ENCODE measurements at regions not wholly inside any gene's neighbourhood (a gene's known extent, or its start where the extent isn't known, plus 50 kb on each side); places are given as distances from the start of the nearest gene placed in this dataset.

DNA sequence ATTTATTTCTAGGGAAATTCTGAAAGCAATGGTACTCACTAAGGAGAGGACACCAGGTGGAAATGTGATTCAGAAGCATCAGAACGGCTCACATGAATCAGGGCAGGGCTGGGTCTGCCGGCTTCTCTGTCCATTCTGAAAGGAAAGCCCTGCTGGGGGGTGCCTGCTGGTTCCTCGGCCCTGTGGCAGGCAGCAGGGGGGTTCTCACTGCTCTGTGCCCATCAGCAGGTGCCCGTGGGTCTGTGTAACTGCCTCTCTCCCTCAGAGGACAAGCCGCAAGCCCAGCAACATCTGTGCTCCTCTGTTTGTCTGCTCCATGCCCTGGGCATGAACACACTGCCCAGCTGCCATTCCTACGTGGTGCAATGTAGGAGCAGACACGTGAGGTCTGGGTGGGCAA lies 74.9 kb upstream of the ZNF423 start:
- Histone ChIP-seq H3F3A (ENCODE audit: insufficient read depth, low read length) (no peaks in the 10 kb centered on the region), H3K4me1 (ENCODE audit: low read length) (no peaks in the 10 kb centered on the region), H3K9ac (ENCODE audit: low read length) (no peak overlapping the region), H3K4me3 (ENCODE audit: low read length) (no peak overlapping the region), H3K9me3 (replicated peaks; ENCODE audit: insufficient read depth, low read length) (no peaks in the 10 kb centered on the region), H3K9me2 (replicated peaks; ENCODE audit: insufficient read depth, low read length) (no peaks in the 10 kb centered on the region), H3K79me2 (ENCODE audit: low read length) (no peaks in the 10 kb centered on the region), H2AFZ (ENCODE audit: low read length) (no peak overlapping the region), H3K4me2 (ENCODE audit: low read depth, low read length) (no peak overlapping the region), H3K36me3 (replicated peaks; ENCODE audit: insufficient read depth, low read length) (no peaks in the 10 kb centered on the region), H4K20me1 (ENCODE audit: insufficient read depth, low read length) (no peaks in the 10 kb centered on the region), H3K27me3 (replicated peaks; ENCODE audit: insufficient read depth, low read length) (peaks cover 20% of the 10 kb centered on the region), H3K27ac (ENCODE audit: low read length) (no peak overlapping the region)
- TF ChIP-seq, protein P1, sequence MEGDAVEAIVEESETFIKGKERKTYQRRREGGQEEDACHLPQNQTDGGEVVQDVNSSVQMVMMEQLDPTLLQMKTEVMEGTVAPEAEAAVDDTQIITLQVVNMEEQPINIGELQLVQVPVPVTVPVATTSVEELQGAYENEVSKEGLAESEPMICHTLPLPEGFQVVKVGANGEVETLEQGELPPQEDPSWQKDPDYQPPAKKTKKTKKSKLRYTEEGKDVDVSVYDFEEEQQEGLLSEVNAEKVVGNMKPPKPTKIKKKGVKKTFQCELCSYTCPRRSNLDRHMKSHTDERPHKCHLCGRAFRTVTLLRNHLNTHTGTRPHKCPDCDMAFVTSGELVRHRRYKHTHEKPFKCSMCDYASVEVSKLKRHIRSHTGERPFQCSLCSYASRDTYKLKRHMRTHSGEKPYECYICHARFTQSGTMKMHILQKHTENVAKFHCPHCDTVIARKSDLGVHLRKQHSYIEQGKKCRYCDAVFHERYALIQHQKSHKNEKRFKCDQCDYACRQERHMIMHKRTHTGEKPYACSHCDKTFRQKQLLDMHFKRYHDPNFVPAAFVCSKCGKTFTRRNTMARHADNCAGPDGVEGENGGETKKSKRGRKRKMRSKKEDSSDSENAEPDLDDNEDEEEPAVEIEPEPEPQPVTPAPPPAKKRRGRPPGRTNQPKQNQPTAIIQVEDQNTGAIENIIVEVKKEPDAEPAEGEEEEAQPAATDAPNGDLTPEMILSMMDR (IDR thresholded peaks at IDR 0.05; ENCODE audit: low read length), result no peak
- TF ChIP-seq EZH2 (optimal IDR thresholded peaks at IDR 0.05; ENCODE audit: low read depth, low read length), result no peak
- TF ChIP-seq EZH2phosphoT487 (IDR thresholded peaks at IDR 0.05; ENCODE audit: low read length), result no peak
- no peak for DNase-seq

- Histone ChIP-seq H4K20me1 (ENCODE audit: insufficient read depth, low read length) (no peaks in the 10 kb centered on the region), H3K4me3 (ENCODE audit: low read length) (no peak overlapping the region), H3K9ac (ENCODE audit: low read length) (no peak overlapping the region), H3K9me3 (replicated peaks; ENCODE audit: insufficient read depth, low read length) (no peaks in the 10 kb centered on the region), H3K27me3 (replicated peaks; ENCODE audit: insufficient read depth, low read length) (peaks cover 20% of the 10 kb centered on the region), H3K9me2 (replicated peaks; ENCODE audit: insufficient read depth, low read length) (no peaks in the 10 kb centered on the region), H3F3A (ENCODE audit: insufficient read depth, low read length) (no peaks in the 10 kb centered on the region), H3K27ac (ENCODE audit: low read length) (no peak overlapping the region), H3K79me2 (ENCODE audit: low read length) (no peaks in the 10 kb centered on the region), H3K4me1 (ENCODE audit: low read length) (no peaks in the 10 kb centered on the region), H3K36me3 (replicated peaks; ENCODE audit: insufficient read depth, low read length) (no peaks in the 10 kb centered on the region), H2AFZ (ENCODE audit: low read length) (no peak overlapping the region), H3K4me2 (ENCODE audit: low read depth, low read length) (no peak overlapping the region)
- DNase-seq, result no peak
- TF ChIP-seq EZH2phosphoT487 (IDR thresholded peaks at IDR 0.05; ENCODE audit: low read length), result no peak
- TF ChIP-seq, protein P1 (IDR thresholded peaks at IDR 0.05; ENCODE audit: low read length), result no peak
- no peak for TF ChIP-seq EZH2 (optimal IDR thresholded peaks at IDR 0.05; ENCODE audit: low read depth, low read length)
These were observed 75.4 kb upstream of the ZNF423 start for GRCh38 chr16:49931266-49931665.

GRCh38 chr16:49931916-49932315 lies 76.0 kb upstream of the ZNF423 start:
- H3K4me3 ChIP-seq (ENCODE audit: low read length), result no peak overlapping the region
- H3K4me2 ChIP-seq (ENCODE audit: low read depth, low read length), result no peak overlapping the region
- H3K9ac ChIP-seq (ENCODE audit: low read length), result no peak overlapping the region
- H3K4me1 ChIP-seq (ENCODE audit: low read length), result no peaks in the 10 kb centered on the region
- no peak overlapping the region for H2AFZ ChIP-seq (ENCODE audit: low read length)
- no peak for DNase-seq
- no peaks in the 10 kb centered on the region for H3F3A ChIP-seq (ENCODE audit: insufficient read depth, low read length)
- peaks cover 20% of the 10 kb centered on the region for H3K27me3 ChIP-seq (replicated peaks; ENCODE audit: insufficient read depth, low read length)
- no peaks in the 10 kb centered on the region for H3K9me2 ChIP-seq (replicated peaks; ENCODE audit: insufficient read depth, low read length)
- no peaks in the 10 kb centered on the region for H3K79me2 ChIP-seq (ENCODE audit: low read length)
- H4K20me1 ChIP-seq (ENCODE audit: insufficient read depth, low read length), result no peaks in the 10 kb centered on the region
- TF ChIP-seq EZH2phosphoT487 (IDR thresholded peaks at IDR 0.05; ENCODE audit: low read length), result no peak
- TF ChIP-seq EZH2 (optimal IDR thresholded peaks at IDR 0.05; ENCODE audit: low read depth, low read length), result no peak
- TF ChIP-seq, protein P1 (IDR thresholded peaks at IDR 0.05; ENCODE audit: low read length), result no peak
- H3K9me3 ChIP-seq (replicated peaks; ENCODE audit: insufficient read depth, low read length), result no peaks in the 10 kb centered on the region
- H3K27ac ChIP-seq (ENCODE audit: low read length), result no peak overlapping the region
- H3K36me3 ChIP-seq (replicated peaks; ENCODE audit: insufficient read depth, low read length), result no peaks in the 10 kb centered on the region
